ENCODE measurements at regions not wholly inside any gene's neighbourhood (a gene's known extent, or its start where the extent isn't known, plus 50 kb on each side); places are given as distances from the start of the nearest gene placed in this dataset.

GRCh38 chrX:140071037-140071436, 105.7 kb upstream of the CXorf66 start:
- no TSS peak for BruUV-seq (replicated peaks)
- Histone ChIP-seq H3K36me3 (ENCODE audit: control insufficient read depth in 2 of 2, extremely low read depth in 1 of 2, insufficient read depth in 2 of 2, low read length in 2 of 2) (no peaks in the 10 kb centered on the region), H3K4me3 (replicated peaks in 1 of 3; ENCODE audit: insufficient read depth in 1 of 3, low read depth in 1 of 3, low read length in 3 of 3) (no peak overlapping the region), H3K27me3 (ENCODE audit: control insufficient read depth in 2 of 2, insufficient read depth in 2 of 2, low read length in 2 of 2) (no peaks in the 10 kb centered on the region), H2AFZ (ENCODE audit: low read depth, low read length) (no peak overlapping the region), H3K9me3 (replicated peaks; ENCODE audit: control insufficient read depth, insufficient read depth, low read length) (no peaks in the 10 kb centered on the region), H3K79me2 (ENCODE audit: control insufficient read depth, insufficient read depth, low read length) (no peaks in the 10 kb centered on the region), H3K4me2 (ENCODE audit: insufficient read depth, low read length) (no peak overlapping the region), H3K9ac (replicated peaks; ENCODE audit: extremely low read depth, insufficient read depth, low read length) (no peak overlapping the region), H3K27ac (ENCODE audit: insufficient read depth, low read depth, low read length) (no peak overlapping the region), H3K4me1 (ENCODE audit: control insufficient read depth, extremely low read depth, insufficient read depth, low read length) (no peaks in the 10 kb centered on the region), H3K9me1 (replicated peaks; ENCODE audit: control insufficient read depth, extremely low read depth, insufficient read depth, low read length) (no peaks in the 10 kb centered on the region), H4K20me1 (replicated peaks; ENCODE audit: control insufficient read depth, extremely low read depth, insufficient read depth, low read length) (no peaks in the 10 kb centered on the region)
- FAIRE-seq (no peak), DNase-seq (ENCODE audit: low read depth, low spot score) (no peak)
- dilution Hi-C loops (cut with MboI; ENCODE audit: extremely low pct_ligation_motif_present, low sequenced_read_pairs) (no loop called here), intact Hi-C loops (cut with micrococcal nuclease) (no loop called here)
- CTCF ChIA-PET, result interaction anchor here (1.3 kb wide), 1 partner anchor 14 kb away, joined by 5 read pairs; no protein-coding TSS in a partner anchor
- TF ChIP-seq FOS (IDR thresholded peaks at IDR 0.05; ENCODE audit: borderline replicate concordance, insufficient read depth, low read length) (no peak), POLR2A (IDR thresholded peaks at IDR 0.05; ENCODE audit: low read depth, low read length) (no peak)
- TF ChIP-seq, protein P1, sequence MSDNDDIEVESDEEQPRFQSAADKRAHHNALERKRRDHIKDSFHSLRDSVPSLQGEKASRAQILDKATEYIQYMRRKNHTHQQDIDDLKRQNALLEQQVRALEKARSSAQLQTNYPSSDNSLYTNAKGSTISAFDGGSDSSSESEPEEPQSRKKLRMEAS (IDR thresholded peaks at IDR 0.05; ENCODE audit: insufficient read depth, insufficient read length), result no peak
- TF ChIP-seq, protein P2, sequence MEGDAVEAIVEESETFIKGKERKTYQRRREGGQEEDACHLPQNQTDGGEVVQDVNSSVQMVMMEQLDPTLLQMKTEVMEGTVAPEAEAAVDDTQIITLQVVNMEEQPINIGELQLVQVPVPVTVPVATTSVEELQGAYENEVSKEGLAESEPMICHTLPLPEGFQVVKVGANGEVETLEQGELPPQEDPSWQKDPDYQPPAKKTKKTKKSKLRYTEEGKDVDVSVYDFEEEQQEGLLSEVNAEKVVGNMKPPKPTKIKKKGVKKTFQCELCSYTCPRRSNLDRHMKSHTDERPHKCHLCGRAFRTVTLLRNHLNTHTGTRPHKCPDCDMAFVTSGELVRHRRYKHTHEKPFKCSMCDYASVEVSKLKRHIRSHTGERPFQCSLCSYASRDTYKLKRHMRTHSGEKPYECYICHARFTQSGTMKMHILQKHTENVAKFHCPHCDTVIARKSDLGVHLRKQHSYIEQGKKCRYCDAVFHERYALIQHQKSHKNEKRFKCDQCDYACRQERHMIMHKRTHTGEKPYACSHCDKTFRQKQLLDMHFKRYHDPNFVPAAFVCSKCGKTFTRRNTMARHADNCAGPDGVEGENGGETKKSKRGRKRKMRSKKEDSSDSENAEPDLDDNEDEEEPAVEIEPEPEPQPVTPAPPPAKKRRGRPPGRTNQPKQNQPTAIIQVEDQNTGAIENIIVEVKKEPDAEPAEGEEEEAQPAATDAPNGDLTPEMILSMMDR (IDR thresholded peaks at IDR 0.05; ENCODE audit: extremely low read depth in 1 of 2, insufficient read depth in 1 of 2, low read depth in 1 of 2, low read length in 2 of 2), result no peak
- POLR2A ChIA-PET, result no interaction called here

DNA sequence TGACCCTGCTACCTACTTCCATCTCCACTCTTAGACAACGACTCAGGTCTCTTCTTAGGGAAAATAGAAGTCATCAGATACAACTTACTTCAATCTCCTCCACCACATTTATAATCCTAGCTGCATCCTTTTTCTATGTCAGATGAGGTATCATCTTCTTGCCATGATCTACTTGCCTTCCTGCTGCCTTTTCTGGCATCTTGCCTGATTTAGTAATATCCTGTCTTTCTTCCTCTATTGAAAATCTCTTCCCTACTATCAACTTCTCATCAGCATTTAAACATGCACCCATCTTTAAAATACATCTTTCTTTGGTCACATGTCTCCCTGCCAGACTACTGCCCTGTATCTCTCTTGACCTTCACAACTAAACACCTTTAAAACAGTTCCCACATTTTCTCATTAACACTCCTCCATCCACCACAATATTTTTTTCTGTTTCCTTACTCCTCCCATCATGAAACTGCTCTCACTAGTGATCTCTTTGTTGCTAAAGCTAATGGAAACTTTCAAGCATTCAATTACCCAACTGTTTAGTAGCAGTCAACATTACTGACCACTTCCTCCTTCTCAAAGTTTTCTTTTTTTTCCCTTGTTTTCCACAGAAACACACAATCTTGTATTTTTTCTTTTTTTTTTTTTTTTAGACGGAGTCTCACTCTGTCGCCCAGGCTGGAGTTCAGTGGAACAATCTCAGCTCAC, 100.8 kb upstream of the CXorf66 start:
- no peak for TF ChIP-seq JUN (IDR thresholded peaks at IDR 0.05; ENCODE audit: borderline replicate concordance, insufficient read depth, insufficient read length, low read depth)
- TF ChIP-seq MYC (IDR thresholded peaks at IDR 0.05; ENCODE audit: low read depth, low read length), result no peak
- Histone ChIP-seq H3K9me1 (replicated peaks; ENCODE audit: control insufficient read depth, extremely low read depth, insufficient read depth, low read length) (no peaks in the 10 kb centered on the region), H3K4me3 (replicated peaks in 1 of 3; ENCODE audit: insufficient read depth in 1 of 3, low read depth in 1 of 3, low read length in 3 of 3) (no peak overlapping the region), H4K20me1 (replicated peaks; ENCODE audit: control insufficient read depth, extremely low read depth, insufficient read depth, low read length) (no peaks in the 10 kb centered on the region), H3K9ac (replicated peaks; ENCODE audit: extremely low read depth, insufficient read depth, low read length) (no peak overlapping the region), H3K79me2 (ENCODE audit: control insufficient read depth, insufficient read depth, low read length) (no peaks in the 10 kb centered on the region), H3K27ac (ENCODE audit: insufficient read depth, low read depth, low read length) (no peak overlapping the region), H3K36me3 (ENCODE audit: control insufficient read depth in 2 of 2, extremely low read depth in 1 of 2, insufficient read depth in 2 of 2, low read length in 2 of 2) (no peaks in the 10 kb centered on the region), H3K9me3 (replicated peaks; ENCODE audit: control insufficient read depth, insufficient read depth, low read length) (no peaks in the 10 kb centered on the region), H3K27me3 (ENCODE audit: control insufficient read depth in 2 of 2, insufficient read depth in 2 of 2, low read length in 2 of 2) (no peaks in the 10 kb centered on the region), H2AFZ (ENCODE audit: low read depth, low read length) (no peak overlapping the region), H3K4me1 (ENCODE audit: control insufficient read depth, extremely low read depth, insufficient read depth, low read length) (no peaks in the 10 kb centered on the region), H3K4me2 (ENCODE audit: insufficient read depth, low read length) (no peak overlapping the region)
- dilution Hi-C loops (cut with MboI; ENCODE audit: extremely low pct_ligation_motif_present, low sequenced_read_pairs) (no loop called here), intact Hi-C loops (cut with micrococcal nuclease) (no loop called here)
- FAIRE-seq (no peak), DNase-seq (ENCODE audit: low read depth, low spot score) (no peak)
- CTCF ChIA-PET, result no interaction called here
- POLR2A ChIA-PET, result no interaction called here
- no TSS peak for BruUV-seq (replicated peaks)

All from endothelial cell of umbilical vein (primary cell).